Stimulated activated CD8-positive, alpha-beta memory T cell treated with anti-CD3 and anti-CD28 coated beads, Interleukin-15, amount 100 ng/mL, for 24 hours (primary cell): ENCODE measurements at regions not wholly inside any gene's neighbourhood (a gene's known extent, or its start where the extent isn't known, plus 50 kb on each side); places are given as distances from the start of the nearest gene placed in this dataset.
"Not testable (repeated sequence)": the region's sequence is repeated elsewhere in the genome, so short reads cannot be mapped to it uniquely, and the experiment has no call there.

Experiments
- DNase-seq: peaks from one replicate; pipeline ENCODE4 v3.0.0-alpha.2; 2020; ENCODE audit warnings: low read depth

GRCh38 chr2:34705551-34706247 lies 1106.6 kb upstream of the FAM98A start:
- DNase-seq: no peak

GRCh38 chr2:34703292-34703691 lies 1104.2 kb upstream of the FAM98A start:
- DNase-seq: no peak

- not testable (repeated sequence) for DNase-seq
These were observed 1103.3 kb upstream of the FAM98A start for GRCh38 chr2:34702391-34702790.

- DNase-seq: not testable (repeated sequence)
These were observed 1078.5 kb upstream of the FAM98A start for GRCh38 chr2:34677591-34677990.

- DNase-seq: not testable (repeated sequence)
These were observed 1078.0 kb upstream of the FAM98A start for GRCh38 chr2:34677119-34677531.

- no peak for DNase-seq
These were observed 1071.4 kb upstream of the FAM98A start for GRCh38 chr2:34670482-34670881.

GRCh38 chr2:34666821-34667220 lies 1067.7 kb upstream of the FAM98A start:
- DNase-seq: no peak

GRCh38 chr2:34664266-34664665 lies 1065.2 kb upstream of the FAM98A start:
- DNase-seq: no peak

- no peak for DNase-seq
These were observed 1064.2 kb upstream of the FAM98A start for GRCh38 chr2:34663314-34663713.

- no peak for DNase-seq
These were observed 1061.6 kb upstream of the FAM98A start for GRCh38 chr2:34660741-34661140.

GRCh38 chr2:34656632-34657031 lies 1057.5 kb upstream of the FAM98A start:
- DNase-seq: no peak

- no peak for DNase-seq
These were observed 1053.5 kb upstream of the FAM98A start for GRCh38 chr2:34652636-34653035.

GRCh38 chr2:34646901-34647300 lies 1047.8 kb upstream of the FAM98A start:
- no peak for DNase-seq

GRCh38 chr2:34632327-34632726 lies 1033.2 kb upstream of the FAM98A start:
- no peak for DNase-seq

GRCh38 chr2:34627003-34627402 lies 1027.9 kb upstream of the FAM98A start:
- no peak for DNase-seq

GRCh38 chr2:34604164-34604563 lies 1005.1 kb upstream of the FAM98A start:
- DNase-seq: no peak

GRCh38 chr2:34602262-34602661 lies 1003.2 kb upstream of the FAM98A start:
- DNase-seq: no peak

GRCh38 chr2:34601561-34601960 lies 1002.5 kb upstream of the FAM98A start:
- DNase-seq: no peak

GRCh38 chr2:34578641-34579040 lies 979.5 kb upstream of the FAM98A start:
- no peak for DNase-seq

- DNase-seq: no peak
These were observed 971.3 kb upstream of the FAM98A start for GRCh38 chr2:34570266-34570872.

- no peak for DNase-seq
These were observed 968.0 kb upstream of the FAM98A start for GRCh38 chr2:34567128-34567527.

GRCh38 chr2:34552337-34552736 lies 953.2 kb upstream of the FAM98A start:
- no peak for DNase-seq

GRCh38 chr2:34549710-34550345 lies 950.7 kb upstream of the FAM98A start:
- DNase-seq: no peak
